IPS-11a (cell line): ENCODE measurements at regions not wholly inside any gene's neighbourhood (a gene's known extent, or its start where the extent isn't known, plus 50 kb on each side); places are given as distances from the start of the nearest gene placed in this dataset.

Source experiments
- H3K4me3 ChIP-seq: one replicate; pipeline ENCODE4 v1.5.1; 2013; ENCODE audit warnings: low read depth, low read length, control low read depth

- no peak overlapping the region for H3K4me3 ChIP-seq
Observed at GRCh38 chr1:58862728-58863385, 79.0 kb upstream of the JUN start.

- no peak overlapping the region for H3K4me3 ChIP-seq
Observed at GRCh38 chr1:58864654-58865053, 80.8 kb upstream of the JUN start.

GRCh38 chr1:58866578-58866977 is 82.7 kb upstream of the JUN start:
- H3K4me3 ChIP-seq: no peak overlapping the region

- no peak overlapping the region for H3K4me3 ChIP-seq
Observed at GRCh38 chr1:58869638-58870297, 85.9 kb upstream of the JUN start.

- no peak overlapping the region for H3K4me3 ChIP-seq
Observed at GRCh38 chr1:58870298-58870676, 86.4 kb upstream of the JUN start.

GRCh38 chr1:58874342-58874741 is 90.5 kb upstream of the JUN start:
- no peak overlapping the region for H3K4me3 ChIP-seq

GRCh38 chr1:58874757-58875755 is 91.2 kb upstream of the JUN start:
- H3K4me3 ChIP-seq: no peak overlapping the region

- no peak overlapping the region for H3K4me3 ChIP-seq
Observed at GRCh38 chr1:58879464-58879863, 95.6 kb upstream of the JUN start.

GRCh38 chr1:58880592-58880991 is 96.7 kb upstream of the JUN start:
- H3K4me3 ChIP-seq: no peak overlapping the region

- no peak overlapping the region for H3K4me3 ChIP-seq
Observed at GRCh38 chr1:58881471-58881994, 97.7 kb upstream of the JUN start.

GRCh38 chr1:58882322-58882948 is 98.6 kb upstream of the JUN start:
- no peak overlapping the region for H3K4me3 ChIP-seq

- no peak overlapping the region for H3K4me3 ChIP-seq
Observed at GRCh38 chr1:58883037-58883887, 99.4 kb upstream of the JUN start.

GRCh38 chr1:58883888-58884482 is 100.1 kb upstream of the JUN start:
- H3K4me3 ChIP-seq: no peak overlapping the region

GRCh38 chr1:58884706-58885661 is 101.1 kb upstream of the JUN start:
- no peak overlapping the region for H3K4me3 ChIP-seq

GRCh38 chr1:58885998-58886397 is 102.2 kb upstream of the JUN start:
- H3K4me3 ChIP-seq: no peak overlapping the region

- no peak overlapping the region for H3K4me3 ChIP-seq
Observed at GRCh38 chr1:58886611-58887010, 102.8 kb upstream of the JUN start.

GRCh38 chr1:58887059-58887458 is 103.2 kb upstream of the JUN start:
- no peak overlapping the region for H3K4me3 ChIP-seq

- no peak overlapping the region for H3K4me3 ChIP-seq
Observed at GRCh38 chr1:58888833-58889232, 105.0 kb upstream of the JUN start.

GRCh38 chr1:58890113-58890512 is 106.3 kb upstream of the JUN start:
- H3K4me3 ChIP-seq: no peak overlapping the region
